Hematopoietic multipotent progenitor cell treated with erythropoietin and hydrocortisone succinate and interleukin-3 and kit ligand, for 17 days (in vitro differentiated cells): ENCODE measurements at regions not wholly inside any gene's neighbourhood (a gene's known extent, or its start where the extent isn't known, plus 50 kb on each side); places are given as distances from the start of the nearest gene placed in this dataset.
"Not testable (repeated sequence)": the region's sequence is repeated elsewhere in the genome, so short reads cannot be mapped to it uniquely, and the experiment has no call there.

Experiments
- DNase-seq: peaks from one replicate; pipeline ENCODE4 v3.0.0-alpha.2; 2015; ENCODE audit warnings: low spot score

GRCh38 chrX:140163371-140164159, 198.2 kb upstream of the CXorf66 start:
- no peak for DNase-seq

GRCh38 chrX:140157611-140158010, 192.3 kb upstream of the CXorf66 start:
- no peak for DNase-seq

- no peak for DNase-seq
Observed at GRCh38 chrX:140157143-140157542, 191.8 kb upstream of the CXorf66 start.

GRCh38 chrX:140151316-140151715, 186.0 kb upstream of the CXorf66 start:
- no peak for DNase-seq

- no peak for DNase-seq
Observed at GRCh38 chrX:140149761-140150160, 184.4 kb upstream of the CXorf66 start.

GRCh38 chrX:140141444-140142029, 176.2 kb upstream of the CXorf66 start:
- DNase-seq = peak; percentile 4

- DNase-seq = not testable (repeated sequence)
Observed at GRCh38 chrX:140138492-140138891, 173.2 kb upstream of the CXorf66 start.

- not testable (repeated sequence) for DNase-seq
Observed at GRCh38 chrX:140138065-140138464, 172.7 kb upstream of the CXorf66 start.

- DNase-seq = no peak
Observed at GRCh38 chrX:140132937-140133336, 167.6 kb upstream of the CXorf66 start.

GRCh38 chrX:140123446-140123845, 158.1 kb upstream of the CXorf66 start:
- DNase-seq = no peak

GRCh38 chrX:140114059-140114458, 148.7 kb upstream of the CXorf66 start:
- DNase-seq = not testable (repeated sequence)

GRCh38 chrX:140110081-140110650, 144.8 kb upstream of the CXorf66 start:
- DNase-seq = no peak

GRCh38 chrX:140104760-140105159, 139.4 kb upstream of the CXorf66 start:
- no peak for DNase-seq

- DNase-seq = no peak
Observed at GRCh38 chrX:140099221-140099620, 133.9 kb upstream of the CXorf66 start.

- DNase-seq = no peak
Observed at GRCh38 chrX:140092121-140092520, 126.8 kb upstream of the CXorf66 start.

- DNase-seq = no peak
Observed at GRCh38 chrX:140091125-140091886, 126.0 kb upstream of the CXorf66 start.

- no peak for DNase-seq
Observed at GRCh38 chrX:140090800-140091124, 125.4 kb upstream of the CXorf66 start.

- DNase-seq = no peak
Observed at GRCh38 chrX:140088438-140088837, 123.1 kb upstream of the CXorf66 start.

GRCh38 chrX:140087875-140088274, 122.6 kb upstream of the CXorf66 start:
- DNase-seq = no peak

GRCh38 chrX:140086691-140087090, 121.4 kb upstream of the CXorf66 start:
- no peak for DNase-seq

- not testable (repeated sequence) for DNase-seq
Observed at GRCh38 chrX:140074851-140075250, 109.5 kb upstream of the CXorf66 start.

GRCh38 chrX:140071037-140071436, 105.7 kb upstream of the CXorf66 start:
- no peak for DNase-seq
